HG02610 (cell line): ENCODE measurements at regions not wholly inside any gene's neighbourhood (a gene's known extent, or its start where the extent isn't known, plus 50 kb on each side); places are given as distances from the start of the nearest gene placed in this dataset.

ENCODE experiments used
- ATAC-seq: cut with Tn5 transposase; IDR thresholded peaks from one replicate; pipeline ENCODE4 v1.9.1; 2021; ENCODE audit warnings: mild to moderate bottlenecking, moderate library complexity; ENCODE audit not compliant: unreplicated experiment

GRCh38 chr13:106246242-106246641, 289.2 kb downstream of the EFNB2 start:
- ATAC-seq, result no peak

- ATAC-seq, result no peak
Measured at GRCh38 chr13:106243011-106243565, 292.4 kb downstream of the EFNB2 start.

GRCh38 chr13:106241974-106242953, 293.2 kb downstream of the EFNB2 start:
- ATAC-seq, result no peak

- no peak for ATAC-seq
Measured at GRCh38 chr13:106238690-106239089, 296.8 kb downstream of the EFNB2 start.

GRCh38 chr13:106234636-106235035, 300.8 kb downstream of the EFNB2 start:
- ATAC-seq, result no peak

- ATAC-seq, result no peak
Measured at GRCh38 chr13:106233134-106233735, 302.2 kb downstream of the EFNB2 start.

GRCh38 chr13:106232681-106233080, 302.8 kb downstream of the EFNB2 start:
- no peak for ATAC-seq

GRCh38 chr13:106230450-106230849, 305.0 kb downstream of the EFNB2 start:
- no peak for ATAC-seq

GRCh38 chr13:106225126-106225525, 310.3 kb downstream of the EFNB2 start:
- no peak for ATAC-seq

- ATAC-seq, result no peak
Measured at GRCh38 chr13:106220211-106220610, 315.3 kb downstream of the EFNB2 start.

GRCh38 chr13:106213028-106213757, 322.3 kb downstream of the EFNB2 start:
- no peak for ATAC-seq

GRCh38 chr13:106212386-106213010, 323.0 kb downstream of the EFNB2 start:
- ATAC-seq, result no peak

GRCh38 chr13:106210324-106210723, 325.1 kb downstream of the EFNB2 start:
- no peak for ATAC-seq

GRCh38 chr13:106205871-106206270, 329.6 kb downstream of the EFNB2 start:
- no peak for ATAC-seq

- ATAC-seq, result no peak
Measured at GRCh38 chr13:106197496-106197895, 338.0 kb downstream of the EFNB2 start.

- ATAC-seq, result no peak
Measured at GRCh38 chr13:106187501-106188095, 347.9 kb downstream of the EFNB2 start.

GRCh38 chr13:106187101-106187500, 348.4 kb downstream of the EFNB2 start:
- no peak for ATAC-seq

- no peak for ATAC-seq
Measured at GRCh38 chr13:106186366-106187030, 349.0 kb downstream of the EFNB2 start.

GRCh38 chr13:106184790-106185189, 350.7 kb downstream of the EFNB2 start:
- no peak for ATAC-seq
